ENCODE measurements at regions not wholly inside any gene's neighbourhood (a gene's known extent, or its start where the extent isn't known, plus 50 kb on each side); places are given as distances from the start of the nearest gene placed in this dataset.

- TF ChIP-seq EP300 (IDR thresholded peaks at IDR 0.05) (no peak), CTCF (IDR thresholded peaks at IDR 0.05) (no peak)
These were observed 280.5 kb downstream of the IPMK start for GRCh38 chr10:57987055-57987721.

All from stomach (tissue), 4 donors.